ENCODE measurements at regions not wholly inside any gene's neighbourhood (a gene's known extent, or its start where the extent isn't known, plus 50 kb on each side); places are given as distances from the start of the nearest gene placed in this dataset.

- no peak for TF ChIP-seq ATF2 (IDR thresholded peaks at IDR 0.05; ENCODE audit: low read length)
- TF ChIP-seq NANOG (IDR thresholded peaks at IDR 0.05; ENCODE audit: insufficient read depth, low read depth, low read length, poor library complexity, severe bottlenecking) = no peak
- no peak for TF ChIP-seq KDM5A (IDR thresholded peaks at IDR 0.05; ENCODE audit: low read length)
- TF ChIP-seq SP1 (IDR thresholded peaks at IDR 0.05; ENCODE audit: low read depth, low read length) = no peak
- no peak for TF ChIP-seq HDAC6 (IDR thresholded peaks at IDR 0.05; ENCODE audit: low read depth, low read length)
- no peak for TF ChIP-seq CHD2 (IDR thresholded peaks at IDR 0.05; ENCODE audit: low read length)
These were observed 690.4 kb downstream of the SLCO4C1 start (continued) for GRCh38 chr5:101605700-101606099.

All from H1 (cell line).